HUES64 (cell line): ENCODE measurements at regions not wholly inside any gene's neighbourhood (a gene's known extent, or its start where the extent isn't known, plus 50 kb on each side); places are given as distances from the start of the nearest gene placed in this dataset.
A peak's percentile ranks its signal among the peaks of the same experiment; 100 is the strongest.

Experiments used
- H3K27ac ChIP-seq: 2 replicates; pipeline ENCODE4 v1.7.0; 2013; ENCODE audit warnings: low read depth, low read length, inconsistent platforms
- H3K27me3 ChIP-seq: 2 replicates; pipeline ENCODE4 v1.6.1; 2013; ENCODE audit warnings: mild to moderate bottlenecking, low read length; ENCODE audit not compliant: insufficient read depth
- H3K36me3 ChIP-seq: 2 replicates; pipeline ENCODE4 v1.6.1; 2013; ENCODE audit warnings: mild to moderate bottlenecking, low read length; ENCODE audit not compliant: insufficient read depth
- H3K4me1 ChIP-seq: 2 replicates; pipeline ENCODE4 v1.6.1; 2013; ENCODE audit warnings: mild to moderate bottlenecking, low read length, moderate library complexity; ENCODE audit not compliant: insufficient read depth
- H3K4me3 ChIP-seq: 2 replicates; pipeline ENCODE4 v1.5.1; 2013; ENCODE audit warnings: mild to moderate bottlenecking, low read length, moderate library complexity
- H3K9ac ChIP-seq: 2 replicates; pipeline ENCODE4 v1.6.1; 2013; ENCODE audit warnings: mild to moderate bottlenecking, low read depth, low read length
- H3K9me3 ChIP-seq: 2 replicates; pipeline ENCODE4 v1.6.1; 2013; ENCODE audit warnings: low read depth, low read length; ENCODE audit not compliant: insufficient read depth
- WGBS: fragments of 150-250, 120-280 bp; methylation state at CpG from one replicate; pipeline ENCODE4 v1.1.7; 2013; ENCODE audit warnings: missing lambda C conversion rate; 5-methylcytosine and 5-hydroxymethylcytosine counted together

GRCh38 chr7:33661430-33662160 lies 243.7 kb upstream of the BMPER start:
- 88% methylated on average over 7 of the region's 7 CpGs for WGBS
- Histone ChIP-seq H3K9me3 (no peaks in the 10 kb centered on the region), H3K4me1 (no peaks in the 10 kb centered on the region), H3K4me3 (no peak overlapping the region), H3K27ac (no peak overlapping the region), H3K27me3 (no peaks in the 10 kb centered on the region), H3K9ac (no peak overlapping the region), H3K36me3 (no peaks in the 10 kb centered on the region)

- Histone ChIP-seq H3K27me3 (no peaks in the 10 kb centered on the region), H3K4me3 (no peak overlapping the region), H3K9ac (no peak overlapping the region), H3K36me3 (no peaks in the 10 kb centered on the region), H3K4me1 (peaks cover 10% of the 10 kb centered on the region; the same call in 1 of the 2 replicates), H3K27ac (no peak overlapping the region), H3K9me3 (no peaks in the 10 kb centered on the region)
These were observed 238.8 kb upstream of the BMPER start for GRCh38 chr7:33666531-33666930.

- Histone ChIP-seq H3K9me3 (no peaks in the 10 kb centered on the region), H3K36me3 (no peaks in the 10 kb centered on the region), H3K27me3 (no peaks in the 10 kb centered on the region), H3K4me3 (no peak overlapping the region), H3K4me1 (peaks cover 10% of the 10 kb centered on the region; the same call in 1 of the 2 replicates), H3K27ac (no peak overlapping the region), H3K9ac (no peak overlapping the region)
These were observed 238.1 kb upstream of the BMPER start for GRCh38 chr7:33667196-33667595.

- Histone ChIP-seq H3K4me3 (no peak overlapping the region), H3K27me3 (no peaks in the 10 kb centered on the region), H3K9ac (no peak overlapping the region), H3K9me3 (no peaks in the 10 kb centered on the region), H3K36me3 (no peaks in the 10 kb centered on the region), H3K27ac (peak overlapping the region; percentile 9; the same call in 1 of the 2 replicates), H3K4me1 (peaks cover 20% of the 10 kb centered on the region)
- WGBS, result 76% methylated on average over 5 of the region's 5 CpGs
These were observed 236.1 kb upstream of the BMPER start for GRCh38 chr7:33669251-33669670.

GRCh38 chr7:33671531-33672262 lies 233.6 kb upstream of the BMPER start:
- peaks cover 33% of the 10 kb centered on the region for H3K4me1 ChIP-seq
- no peaks in the 10 kb centered on the region for H3K36me3 ChIP-seq
- no peak overlapping the region for H3K9ac ChIP-seq
- no peaks in the 10 kb centered on the region for H3K27me3 ChIP-seq
- no peaks in the 10 kb centered on the region for H3K9me3 ChIP-seq
- no peak overlapping the region for H3K27ac ChIP-seq
- WGBS, result 100% methylated on average over 1 of the region's 3 CpGs
- no peak overlapping the region for H3K4me3 ChIP-seq

- H3K36me3 ChIP-seq, result no peaks in the 10 kb centered on the region
- peak overlapping the region; percentile 27; the same call in 1 of the 2 replicates for H3K27ac ChIP-seq
- peaks cover 33% of the 10 kb centered on the region for H3K4me1 ChIP-seq
- no peaks in the 10 kb centered on the region for H3K9me3 ChIP-seq
- H3K4me3 ChIP-seq, result no peak overlapping the region
- no peaks in the 10 kb centered on the region for H3K27me3 ChIP-seq
- WGBS, result 77% methylated on average over 4 of the region's 4 CpGs
- H3K9ac ChIP-seq, result no peak overlapping the region
These were observed 232.2 kb upstream of the BMPER start for GRCh38 chr7:33673029-33673700.

- H3K9ac ChIP-seq, result no peak overlapping the region
- no peaks in the 10 kb centered on the region for H3K36me3 ChIP-seq
- no peaks in the 10 kb centered on the region for H3K9me3 ChIP-seq
- H3K4me3 ChIP-seq, result no peak overlapping the region
- no peaks in the 10 kb centered on the region for H3K27me3 ChIP-seq
- H3K4me1 ChIP-seq, result peaks cover 23% of the 10 kb centered on the region
- 95% methylated on average over 4 of the region's 4 CpGs for WGBS
- H3K27ac ChIP-seq, result no peak overlapping the region; the same call in 1 of the 2 replicates
These were observed 230.4 kb upstream of the BMPER start for GRCh38 chr7:33674804-33675411.

- 93% methylated on average over 3 of the region's 4 CpGs for WGBS
- no peak overlapping the region for H3K4me3 ChIP-seq
- H3K4me1 ChIP-seq, result peaks cover 22% of the 10 kb centered on the region
- H3K9me3 ChIP-seq, result no peaks in the 10 kb centered on the region
- H3K27me3 ChIP-seq, result no peaks in the 10 kb centered on the region
- no peaks in the 10 kb centered on the region for H3K36me3 ChIP-seq
- no peak overlapping the region for H3K9ac ChIP-seq
- H3K27ac ChIP-seq, result no peak overlapping the region
These were observed 227.8 kb upstream of the BMPER start for GRCh38 chr7:33677556-33677955.

GRCh38 chr7:33678569-33679335 lies 226.6 kb upstream of the BMPER start:
- 89% methylated on average over 1 of the region's 2 CpGs for WGBS
- no peak overlapping the region for H3K27ac ChIP-seq
- H3K4me3 ChIP-seq, result no peak overlapping the region
- peaks cover 13% of the 10 kb centered on the region for H3K4me1 ChIP-seq
- H3K9ac ChIP-seq, result no peak overlapping the region
- H3K9me3 ChIP-seq, result no peaks in the 10 kb centered on the region
- no peaks in the 10 kb centered on the region for H3K27me3 ChIP-seq
- no peaks in the 10 kb centered on the region for H3K36me3 ChIP-seq

GRCh38 chr7:33680682-33681081 lies 224.7 kb upstream of the BMPER start:
- H3K4me1 ChIP-seq, result peaks cover under 1% of the 10 kb centered on the region; the same call in 1 of the 2 replicates
- H3K9ac ChIP-seq, result no peak overlapping the region
- no peaks in the 10 kb centered on the region for H3K27me3 ChIP-seq
- 72% methylated on average over 1 of the region's 2 CpGs for WGBS
- H3K27ac ChIP-seq, result no peak overlapping the region
- H3K36me3 ChIP-seq, result no peaks in the 10 kb centered on the region
- no peak overlapping the region for H3K4me3 ChIP-seq
- H3K9me3 ChIP-seq, result no peaks in the 10 kb centered on the region
